GM21515 (cell line): ENCODE measurements at regions not wholly inside any gene's neighbourhood (a gene's known extent, or its start where the extent isn't known, plus 50 kb on each side); places are given as distances from the start of the nearest gene placed in this dataset.

Experiments used
- ATAC-seq: cut with Tn5 transposase; IDR thresholded peaks from one replicate; pipeline ENCODE4 v1.9.1; 2021; ENCODE audit not compliant: unreplicated experiment

- ATAC-seq, result no peak
These were observed 389.6 kb upstream of the HS6ST1 start for GRCh38 chr2:128708106-128708816.

- no peak for ATAC-seq
These were observed 391.6 kb upstream of the HS6ST1 start for GRCh38 chr2:128710242-128710641.

- ATAC-seq, result no peak
These were observed 392.1 kb upstream of the HS6ST1 start for GRCh38 chr2:128710729-128711128.

- ATAC-seq, result no peak
These were observed 395.6 kb upstream of the HS6ST1 start for GRCh38 chr2:128714285-128714684.

GRCh38 chr2:128714851-128715312, 396.2 kb upstream of the HS6ST1 start:
- ATAC-seq, result no peak

GRCh38 chr2:128715360-128715759, 396.7 kb upstream of the HS6ST1 start:
- ATAC-seq, result no peak

- no peak for ATAC-seq
These were observed 397.6 kb upstream of the HS6ST1 start for GRCh38 chr2:128716299-128716721.

GRCh38 chr2:128717758-128718710, 399.4 kb upstream of the HS6ST1 start:
- ATAC-seq, result no peak

- no peak for ATAC-seq
These were observed 401.7 kb upstream of the HS6ST1 start for GRCh38 chr2:128720080-128721022.

GRCh38 chr2:128721096-128721495, 402.4 kb upstream of the HS6ST1 start:
- ATAC-seq, result no peak

- ATAC-seq, result no peak
These were observed 403.8 kb upstream of the HS6ST1 start for GRCh38 chr2:128722489-128722888.

GRCh38 chr2:128724547-128724946, 405.9 kb upstream of the HS6ST1 start:
- no peak for ATAC-seq

- ATAC-seq, result no peak
These were observed 406.3 kb upstream of the HS6ST1 start for GRCh38 chr2:128724972-128725371.

- ATAC-seq, result no peak
These were observed 407.6 kb upstream of the HS6ST1 start for GRCh38 chr2:128726236-128726635.

- no peak for ATAC-seq
These were observed 408.2 kb upstream of the HS6ST1 start for GRCh38 chr2:128726911-128727310.

- no peak for ATAC-seq
These were observed 408.7 kb upstream of the HS6ST1 start for GRCh38 chr2:128727404-128727803.

- no peak for ATAC-seq
These were observed 409.2 kb upstream of the HS6ST1 start for GRCh38 chr2:128727914-128728313.

- no peak for ATAC-seq
These were observed 410.4 kb upstream of the HS6ST1 start for GRCh38 chr2:128729051-128729450.

GRCh38 chr2:128731994-128732650, 413.5 kb upstream of the HS6ST1 start:
- no peak for ATAC-seq

GRCh38 chr2:128732976-128733431, 414.3 kb upstream of the HS6ST1 start:
- ATAC-seq, result no peak
